ENCODE measurements at regions not wholly inside any gene's neighbourhood (a gene's known extent, or its start where the extent isn't known, plus 50 kb on each side); places are given as distances from the start of the nearest gene placed in this dataset.

GRCh38 chr6:167686204-167686893 is 140.4 kb upstream of the AFDN start:
- no peak overlapping the region for H3K4me3 ChIP-seq
- H2AFZ ChIP-seq: no peak overlapping the region

GRCh38 chr6:167687116-167687725 is 139.5 kb upstream of the AFDN start:
- no peak for DNase-seq (ENCODE audit: low spot score)
- H3K9me3 ChIP-seq (ENCODE audit: low read depth): no peaks in the 10 kb centered on the region
- no peaks in the 10 kb centered on the region for H3K27me3 ChIP-seq
- no peak overlapping the region for H3K4me2 ChIP-seq
- no peak overlapping the region for H2AFZ ChIP-seq
- TF ChIP-seq EZH2 (IDR thresholded peaks at IDR 0.05; ENCODE audit: borderline replicate concordance): no peak
- TF ChIP-seq EZH2phosphoT487 (IDR thresholded peaks at IDR 0.05; ENCODE audit: low read depth, severe bottlenecking, unreplicated experiment): no peak
- no peak for TF ChIP-seq CTCF (IDR thresholded peaks at IDR 0.05; ENCODE audit: poor library complexity)
- no peak overlapping the region for H3K27ac ChIP-seq
- no peaks in the 10 kb centered on the region for H4K20me1 ChIP-seq (ENCODE audit: insufficient read depth, poor library complexity, severe bottlenecking)
- WGBS (ENCODE audit: low lambda C conversion rate, missing lambda C conversion rate): 84% methylated on average over 18 of the region's 18 CpGs
- H3K79me2 ChIP-seq: no peaks in the 10 kb centered on the region
- peaks cover 15% of the 10 kb centered on the region for H3K4me1 ChIP-seq (ENCODE audit: insufficient read depth)
- H3K9me2 ChIP-seq (replicated peaks; ENCODE audit: insufficient read depth): no peaks in the 10 kb centered on the region
- no peak overlapping the region for H3K4me3 ChIP-seq
- no peaks in the 10 kb centered on the region for H3K36me3 ChIP-seq (replicated peaks; ENCODE audit: insufficient read depth, low read depth)

More at GRCh38 chr6:167686204-167686893, 140.4 kb upstream of the AFDN start:
- H3K4me1 ChIP-seq (ENCODE audit: insufficient read depth): peaks cover 13% of the 10 kb centered on the region
- H4K20me1 ChIP-seq (ENCODE audit: insufficient read depth, poor library complexity, severe bottlenecking): no peaks in the 10 kb centered on the region
- no peak for TF ChIP-seq CTCF (IDR thresholded peaks at IDR 0.05; ENCODE audit: poor library complexity)
- TF ChIP-seq EZH2 (IDR thresholded peaks at IDR 0.05; ENCODE audit: borderline replicate concordance): no peak
- TF ChIP-seq EZH2phosphoT487 (IDR thresholded peaks at IDR 0.05; ENCODE audit: low read depth, severe bottlenecking, unreplicated experiment): no peak
- no peaks in the 10 kb centered on the region for H3K36me3 ChIP-seq (replicated peaks; ENCODE audit: insufficient read depth, low read depth)
- no peak for DNase-seq (ENCODE audit: low spot score)
- WGBS (ENCODE audit: low lambda C conversion rate, missing lambda C conversion rate): 76% methylated on average over 7 of the region's 7 CpGs
- H3K79me2 ChIP-seq: no peaks in the 10 kb centered on the region
- no peak overlapping the region for H3K4me2 ChIP-seq
- no peaks in the 10 kb centered on the region for H3K9me3 ChIP-seq (ENCODE audit: low read depth)
- no peak overlapping the region for H3K27ac ChIP-seq
- no peaks in the 10 kb centered on the region for H3K9me2 ChIP-seq (replicated peaks; ENCODE audit: insufficient read depth)
- no peaks in the 10 kb centered on the region for H3K27me3 ChIP-seq

GRCh38 chr6:167688123-167688522 is 138.6 kb upstream of the AFDN start:
- Histone ChIP-seq H3K79me2 (no peaks in the 10 kb centered on the region), H3K36me3 (replicated peaks; ENCODE audit: insufficient read depth, low read depth) (no peaks in the 10 kb centered on the region), H4K20me1 (ENCODE audit: insufficient read depth, poor library complexity, severe bottlenecking) (no peaks in the 10 kb centered on the region), H3K27me3 (no peaks in the 10 kb centered on the region), H3K9me3 (ENCODE audit: low read depth) (no peaks in the 10 kb centered on the region), H3K9me2 (replicated peaks; ENCODE audit: insufficient read depth) (no peaks in the 10 kb centered on the region), H2AFZ (no peak overlapping the region), H3K4me3 (no peak overlapping the region), H3K4me1 (ENCODE audit: insufficient read depth) (peaks cover 10% of the 10 kb centered on the region), H3K27ac (no peak overlapping the region), H3K4me2 (no peak overlapping the region)
- TF ChIP-seq EZH2 (IDR thresholded peaks at IDR 0.05; ENCODE audit: borderline replicate concordance) (no peak), EZH2phosphoT487 (IDR thresholded peaks at IDR 0.05; ENCODE audit: low read depth, severe bottlenecking, unreplicated experiment) (no peak), CTCF (IDR thresholded peaks at IDR 0.05; ENCODE audit: poor library complexity) (no peak)
- WGBS (ENCODE audit: low lambda C conversion rate, missing lambda C conversion rate): 98% methylated on average over 6 of the region's 6 CpGs
- no peak for DNase-seq (ENCODE audit: low spot score)

All from hepatocyte (in vitro differentiated cells).